Naive thymus-derived CD8-positive, alpha-beta T cell (primary cell): ENCODE measurements at regions not wholly inside any gene's neighbourhood (a gene's known extent, or its start where the extent isn't known, plus 50 kb on each side); places are given as distances from the start of the nearest gene placed in this dataset.

ENCODE experiments used
- ATAC-seq, 2 donors: fragments of 150-1000 bp; cut with Tn5 transposase in 1 of 2; sonication (Bioruptor Pico), chemical (Tn5 transposase) in 1 of 2; 1 replicate in 1 of 2; 2 replicates in 1 of 2; pipeline ENCODE4 v1.10.0; 2021; ENCODE audit warnings: mild to moderate bottlenecking in 2 of 2, moderate library complexity in 2 of 2
- POLR2A ChIA-PET: fragments of 350-600 bp; sonication (Branson Sonifier 250); formaldehyde crosslinking; loops from one replicate; lab custom pipeline; 2021; ENCODE audit warnings: antibody characterized with exemption; lab: Charles Lee
- DNase-seq, 10 donors: peaks; one replicate each; pipeline versions ENCODE4 v3.0.0 to v3.0.0-alpha.2; 2020 to 2022
- H3K27ac Mint-ChIP-seq, 10 donors: one replicate each; pipeline ENCODE4 v1.8.0; 2020 to 2022; ENCODE audit warnings: mild to moderate bottlenecking in 10 of 10, mixed read lengths in 10 of 10, moderate library complexity in 4 of 10, inconsistent platforms in 1 of 10
- H3K27me3 Mint-ChIP-seq, 5 donors: one replicate each; pipeline ENCODE4 v1.8.0; 2021 to 2022; ENCODE audit warnings: mixed read lengths in 5 of 5
- H3K36me3 Mint-ChIP-seq, 3 donors: one replicate each; pipeline ENCODE4 v1.8.0; 2020 to 2022; ENCODE audit warnings: mixed read lengths in 3 of 3, mild to moderate bottlenecking in 2 of 3, inconsistent platforms in 1 of 3
- H3K4me1 Mint-ChIP-seq, 4 donors: one replicate each; pipeline ENCODE4 v1.8.0; 2021 to 2022; ENCODE audit warnings: mixed read lengths in 4 of 4
- H3K4me3 Mint-ChIP-seq, 10 donors: one replicate each; pipeline ENCODE4 v1.8.0; 2020 to 2022; ENCODE audit warnings: mild to moderate bottlenecking in 10 of 10, mixed read lengths in 10 of 10, moderate library complexity in 6 of 10, inconsistent platforms in 1 of 10
- H3K9me3 Mint-ChIP-seq, 9 donors: one replicate each; pipeline ENCODE4 v1.8.0; 2020 to 2022; ENCODE audit warnings: mixed read lengths in 9 of 9, mild to moderate bottlenecking in 3 of 9, inconsistent platforms in 1 of 9, moderate library complexity in 1 of 9

DNA sequence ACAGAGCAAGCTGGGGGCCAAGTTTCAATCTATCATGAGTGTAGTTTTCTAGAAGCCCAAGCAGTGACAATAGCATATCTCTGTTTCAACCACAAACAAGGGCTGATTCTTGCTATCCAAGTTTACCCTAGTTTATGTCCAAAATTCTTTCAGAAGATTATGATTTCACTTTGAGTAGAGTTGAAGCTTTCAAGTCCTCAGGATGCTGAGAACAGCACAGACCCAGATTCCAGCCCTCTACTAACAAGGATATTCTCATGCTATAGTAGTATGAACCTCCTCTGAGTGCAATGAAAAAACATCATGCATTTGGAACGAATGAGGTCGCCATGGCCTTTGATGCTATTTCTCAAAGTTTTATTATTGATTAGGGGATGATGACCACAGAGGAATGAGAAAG is 344.1 kb upstream of the NPVF start:
- no peaks in the 10 kb centered on the region for H3K27me3 Mint-ChIP-seq
- no peak for DNase-seq
- H3K27ac Mint-ChIP-seq: no peak overlapping the region
- no peaks in the 10 kb centered on the region for H3K36me3 Mint-ChIP-seq
- ATAC-seq: no peak
- no peaks in the 10 kb centered on the region for H3K9me3 Mint-ChIP-seq
- peaks cover 0 to 4% (median 0%) of the 10 kb centered on the region in 4 donors for H3K4me1 Mint-ChIP-seq
- H3K4me3 Mint-ChIP-seq: no peak overlapping the region
- POLR2A ChIA-PET: no interaction called here

GRCh38 chr7:25574828-25575227 is 346.5 kb upstream of the NPVF start:
- ATAC-seq (no peak), DNase-seq (no peak)
- Mint-ChIP-seq H3K36me3 (no peaks in the 10 kb centered on the region), H3K4me1 (no peaks in the 10 kb centered on the region), H3K27ac (no peak overlapping the region), H3K4me3 (no peak overlapping the region), H3K9me3 (no peaks in the 10 kb centered on the region), H3K27me3 (no peaks in the 10 kb centered on the region)
- POLR2A ChIA-PET: no interaction called here

DNA sequence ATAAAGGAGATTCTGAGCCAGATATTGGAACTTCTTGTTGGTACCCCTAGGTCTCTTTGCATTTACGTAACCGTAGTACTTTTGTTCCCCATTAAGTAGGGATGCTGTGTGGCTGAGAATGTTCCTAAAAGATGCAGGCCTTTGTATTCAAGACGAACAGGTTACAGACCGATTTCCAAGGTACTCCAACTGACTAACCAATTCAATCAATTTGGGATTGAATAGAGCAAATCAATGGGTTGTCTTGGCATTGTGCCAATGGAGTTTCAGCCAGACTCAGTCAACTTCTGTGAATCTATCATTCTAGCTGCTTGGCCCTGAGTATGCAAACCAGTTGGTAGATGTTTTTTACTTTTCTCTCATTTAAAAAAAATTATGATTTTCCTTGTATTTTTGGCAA is 347.3 kb upstream of the NPVF start:
- Mint-ChIP-seq H3K27ac (no peak overlapping the region), H3K36me3 (no peaks in the 10 kb centered on the region), H3K4me1 (no peaks in the 10 kb centered on the region), H3K4me3 (no peak overlapping the region), H3K27me3 (no peaks in the 10 kb centered on the region), H3K9me3 (no peaks in the 10 kb centered on the region)
- ATAC-seq: no peak
- POLR2A ChIA-PET: no interaction called here
- no peak for DNase-seq

- Mint-ChIP-seq H3K27me3 (peaks cover 0 to 2% (median 0%) of the 10 kb centered on the region in 5 donors), H3K4me1 (no peaks in the 10 kb centered on the region), H3K9me3 (no peaks in the 10 kb centered on the region), H3K36me3 (no peaks in the 10 kb centered on the region), H3K27ac (no peak overlapping the region), H3K4me3 (no peak overlapping the region)
- POLR2A ChIA-PET: no interaction called here
- ATAC-seq (no peak), DNase-seq (no peak)
These were observed 350.9 kb upstream of the NPVF start for GRCh38 chr7:25578991-25579777.

GRCh38 chr7:25579778-25580075 is 351.4 kb upstream of the NPVF start:
- POLR2A ChIA-PET: no interaction called here
- H3K27ac Mint-ChIP-seq: no peak overlapping the region
- H3K36me3 Mint-ChIP-seq: no peaks in the 10 kb centered on the region

DNA sequence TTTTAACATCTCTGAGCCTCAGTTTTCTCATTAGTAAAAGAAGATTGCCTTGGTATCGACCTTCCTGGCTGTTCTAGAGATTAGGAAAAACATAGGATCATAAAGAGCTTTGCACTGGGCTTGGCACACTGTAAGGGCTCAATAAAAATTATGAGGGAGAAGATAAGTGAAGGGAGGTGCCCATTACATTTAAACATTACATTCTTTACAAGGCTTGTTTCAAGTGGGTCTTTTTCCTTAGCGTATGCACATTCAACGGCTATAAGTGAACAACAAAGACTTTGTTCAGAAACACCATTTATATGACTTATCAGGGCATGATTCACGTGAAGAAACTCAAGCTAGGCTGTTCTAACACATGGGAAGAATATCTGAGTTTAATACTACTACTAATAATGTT is 351.9 kb upstream of the NPVF start:
- Mint-ChIP-seq H3K4me3 (no peak overlapping the region), H3K9me3 (no peaks in the 10 kb centered on the region), H3K36me3 (no peaks in the 10 kb centered on the region), H3K27me3 (peaks cover 0 to 9% (median 0%) of the 10 kb centered on the region in 5 donors), H3K4me1 (no peaks in the 10 kb centered on the region), H3K27ac (no peak overlapping the region)
- POLR2A ChIA-PET: no interaction called here
- ATAC-seq (no peak), DNase-seq (no peak)

More at GRCh38 chr7:25579778-25580075, 351.4 kb upstream of the NPVF start:
- DNase-seq: no peak
- H3K9me3 Mint-ChIP-seq: no peaks in the 10 kb centered on the region
- H3K4me3 Mint-ChIP-seq: no peak overlapping the region
- ATAC-seq: no peak
- peaks cover 0 to 7% (median 0%) of the 10 kb centered on the region in 5 donors for H3K27me3 Mint-ChIP-seq
- no peaks in the 10 kb centered on the region for H3K4me1 Mint-ChIP-seq

DNA sequence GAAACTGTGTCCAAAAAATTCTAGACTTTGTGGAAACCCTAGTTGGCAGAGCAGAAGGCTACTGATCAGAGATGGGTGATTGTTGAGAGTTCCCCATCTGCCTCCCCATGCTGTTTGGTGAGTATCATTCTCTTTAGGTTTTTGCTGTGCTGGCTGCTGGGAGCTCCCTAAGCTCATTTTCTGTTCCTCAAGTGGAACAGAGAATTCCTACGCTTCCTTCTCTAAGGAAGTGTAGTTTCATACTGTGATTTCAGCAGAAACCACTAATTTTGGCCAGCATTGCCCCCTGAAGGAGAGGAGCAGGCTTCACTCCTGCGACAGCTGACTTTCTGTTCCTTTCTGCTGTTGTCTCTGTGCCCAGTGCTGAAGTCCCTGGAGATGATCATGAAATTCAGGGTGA is 355.3 kb upstream of the NPVF start:
- H3K9me3 Mint-ChIP-seq: no peaks in the 10 kb centered on the region
- no peak for DNase-seq
- no peak overlapping the region for H3K27ac Mint-ChIP-seq
- ATAC-seq: no peak
- H3K27me3 Mint-ChIP-seq: peaks cover 0 to 9% (median 0%) of the 10 kb centered on the region in 5 donors
- no peaks in the 10 kb centered on the region for H3K4me1 Mint-ChIP-seq
- POLR2A ChIA-PET: no interaction called here
- no peaks in the 10 kb centered on the region for H3K36me3 Mint-ChIP-seq
- H3K4me3 Mint-ChIP-seq: no peak overlapping the region

- POLR2A ChIA-PET: no interaction called here
- peaks cover 0 to 9% (median 0%) of the 10 kb centered on the region in 5 donors for H3K27me3 Mint-ChIP-seq
- H3K27ac Mint-ChIP-seq: peak overlapping the region in 1 of 10 donors; percentile 1
- no peaks in the 10 kb centered on the region for H3K36me3 Mint-ChIP-seq
- H3K9me3 Mint-ChIP-seq: no peaks in the 10 kb centered on the region
- H3K4me1 Mint-ChIP-seq: no peaks in the 10 kb centered on the region
- DNase-seq (no peak), ATAC-seq (no peak)
- no peak overlapping the region for H3K4me3 Mint-ChIP-seq
These were observed 356.0 kb upstream of the NPVF start for GRCh38 chr7:25584112-25584938.

GRCh38 chr7:25586513-25586912 is 358.2 kb upstream of the NPVF start:
- no peaks in the 10 kb centered on the region for H3K9me3 Mint-ChIP-seq
- DNase-seq: no peak
- ATAC-seq: no peak
- no peak overlapping the region for H3K27ac Mint-ChIP-seq
- H3K27me3 Mint-ChIP-seq: peaks cover 0 to 9% (median 2%) of the 10 kb centered on the region in 5 donors
- no peaks in the 10 kb centered on the region for H3K4me1 Mint-ChIP-seq
- POLR2A ChIA-PET: no interaction called here
- no peaks in the 10 kb centered on the region for H3K36me3 Mint-ChIP-seq
- no peak overlapping the region for H3K4me3 Mint-ChIP-seq

DNA sequence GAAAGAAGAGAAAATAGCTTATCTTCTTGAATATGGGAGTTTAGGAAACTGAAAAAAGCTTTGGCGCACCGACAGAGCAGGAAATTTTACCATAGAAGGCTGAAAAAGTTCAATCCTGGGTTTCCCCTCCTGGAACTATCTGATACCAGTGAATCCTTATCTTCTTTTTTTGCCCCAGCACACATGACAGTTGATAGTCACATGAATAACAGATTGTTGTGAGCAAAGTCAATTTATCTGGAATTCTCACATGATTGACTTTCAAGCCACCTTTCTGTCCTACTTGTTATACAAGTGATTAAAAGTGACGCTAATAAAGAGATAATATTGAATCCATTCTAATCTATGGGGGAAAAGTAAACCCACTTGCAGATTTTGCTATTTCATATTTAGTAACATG is 365.8 kb upstream of the NPVF start:
- H3K27me3 Mint-ChIP-seq: peaks cover 0 to 3% (median 0%) of the 10 kb centered on the region in 5 donors
- H3K27ac Mint-ChIP-seq: no peak overlapping the region
- no peaks in the 10 kb centered on the region for H3K4me1 Mint-ChIP-seq
- peaks cover 0 to 5% (median 0%) of the 10 kb centered on the region in 3 donors for H3K36me3 Mint-ChIP-seq
- DNase-seq: no peak
- no peak overlapping the region for H3K4me3 Mint-ChIP-seq
- peaks cover 0 to 9% (median 0%) of the 10 kb centered on the region in 9 donors for H3K9me3 Mint-ChIP-seq
- POLR2A ChIA-PET: no interaction called here
- ATAC-seq: no peak

DNA sequence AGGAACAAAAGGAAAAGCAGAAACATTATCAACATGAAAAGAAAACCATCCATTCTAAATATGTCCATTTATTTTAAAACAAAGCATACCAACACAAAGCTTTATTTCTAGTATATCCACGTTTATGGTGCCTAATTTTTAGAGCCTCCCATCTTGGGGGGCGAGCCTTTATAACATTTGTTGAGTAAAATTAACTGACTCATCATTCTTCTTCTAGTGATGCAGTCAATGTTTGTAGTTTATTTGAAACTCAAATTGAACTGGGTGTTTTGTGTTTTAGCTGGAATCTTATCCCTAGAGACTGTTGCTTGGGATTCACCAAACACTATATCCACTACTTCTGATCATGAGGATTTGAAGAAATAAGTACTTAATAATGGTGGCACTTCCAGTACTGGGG is 366.4 kb upstream of the NPVF start:
- no peak overlapping the region for H3K4me3 Mint-ChIP-seq
- no peak overlapping the region for H3K27ac Mint-ChIP-seq
- POLR2A ChIA-PET: no interaction called here
- no peaks in the 10 kb centered on the region for H3K4me1 Mint-ChIP-seq
- no peak for ATAC-seq
- H3K36me3 Mint-ChIP-seq: peaks cover 0 to 5% (median 0%) of the 10 kb centered on the region in 3 donors
- DNase-seq: no peak
- peaks cover 0 to under 1% (median 0%) of the 10 kb centered on the region in 5 donors for H3K27me3 Mint-ChIP-seq
- peaks cover 0 to 9% (median 0%) of the 10 kb centered on the region in 9 donors for H3K9me3 Mint-ChIP-seq

GRCh38 chr7:25595996-25596395 is 367.7 kb upstream of the NPVF start:
- DNase-seq (no peak), ATAC-seq (no peak)
- H3K4me1 Mint-ChIP-seq: no peaks in the 10 kb centered on the region
- H3K4me3 Mint-ChIP-seq: no peak overlapping the region
- peaks cover 0 to 5% (median 0%) of the 10 kb centered on the region in 3 donors for H3K36me3 Mint-ChIP-seq
- no peaks in the 10 kb centered on the region for H3K27me3 Mint-ChIP-seq
- POLR2A ChIA-PET: no interaction called here
- no peak overlapping the region for H3K27ac Mint-ChIP-seq
- H3K9me3 Mint-ChIP-seq: peaks cover 0 to 9% (median 0%) of the 10 kb centered on the region in 9 donors

DNA sequence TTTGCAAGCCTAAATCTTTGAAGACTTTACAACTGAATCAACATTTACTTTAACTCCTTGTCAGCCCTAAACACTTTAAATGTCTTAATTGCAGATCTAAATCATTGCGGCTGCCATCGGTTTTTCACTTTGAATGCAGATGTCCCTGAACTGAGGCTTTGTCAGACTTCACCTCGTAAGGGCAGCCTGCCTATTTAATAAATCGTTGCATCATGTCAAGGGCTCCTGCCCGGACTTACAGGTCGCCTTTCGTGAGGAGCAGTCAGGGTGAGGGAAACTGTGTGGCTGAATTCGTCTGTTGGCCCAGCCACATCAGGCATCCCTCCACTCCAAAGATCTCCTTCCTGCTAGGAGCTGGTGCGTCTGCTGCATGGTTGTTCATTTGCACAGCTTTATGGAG is 368.2 kb upstream of the NPVF start:
- Mint-ChIP-seq H3K4me1 (no peaks in the 10 kb centered on the region), H3K36me3 (peaks cover 0 to 5% (median 0%) of the 10 kb centered on the region in 3 donors), H3K27ac (no peak overlapping the region), H3K27me3 (no peaks in the 10 kb centered on the region), H3K9me3 (peaks cover 0 to 9% (median 0%) of the 10 kb centered on the region in 9 donors), H3K4me3 (no peak overlapping the region)
- POLR2A ChIA-PET: no interaction called here
- DNase-seq (no peak), ATAC-seq (no peak)
